ENCODE measurements at regions not wholly inside any gene's neighbourhood (a gene's known extent, or its start where the extent isn't known, plus 50 kb on each side); places are given as distances from the start of the nearest gene placed in this dataset.

DNA sequence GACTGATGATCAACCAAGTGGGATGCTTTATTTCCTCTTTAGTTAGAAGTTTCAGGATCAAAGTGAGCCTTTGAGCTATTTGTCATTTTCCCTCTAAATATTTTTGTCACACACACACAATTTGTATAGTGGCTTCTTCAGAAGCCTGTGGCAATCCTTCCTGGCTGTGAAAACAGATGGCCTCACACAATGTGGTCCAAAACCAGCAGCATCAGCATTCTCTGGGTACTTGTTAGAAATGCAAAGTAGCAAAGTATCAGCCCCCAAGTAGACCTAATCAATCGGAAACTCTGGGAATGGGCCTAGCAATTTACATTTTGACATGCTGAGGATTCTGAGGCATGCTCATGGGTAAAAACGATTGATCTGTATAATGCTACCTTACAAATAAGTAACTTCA, 115.9 kb downstream of the PAX1 start (continued):
- no peak for TF ChIP-seq ZBTB33 (CRISPR knock-in tag; IDR thresholded peaks at IDR 0.05)
- no peak for TF ChIP-seq NEUROD1 (IDR thresholded peaks at IDR 0.05; ENCODE audit: borderline replicate concordance, low read depth, low read length, partially characterized antibody)

- DNase-seq (ENCODE audit: extremely low read depth in 1 of 4, low spot score in 3 of 4) (no peak), FAIRE-seq (no peak), ATAC-seq (no peak)
- no peak overlapping the region for H3K4me2 ChIP-seq (ENCODE audit: insufficient read depth, low read length)
- no peaks in the 10 kb centered on the region for H3K79me2 ChIP-seq (ENCODE audit: control insufficient read depth, insufficient read depth, low read length)
- ChIA-PET CTCF (ENCODE audit: low intra/inter-chr PET ratio) (no interaction called here), POLR2A (no interaction called here)
- H4K20me1 ChIP-seq (replicated peaks; ENCODE audit: control insufficient read depth, insufficient read depth, low read length): no peaks in the 10 kb centered on the region
- H3K9me3 ChIP-seq (replicated peaks; ENCODE audit: control insufficient read depth, insufficient read depth, low read depth, low read length): no peaks in the 10 kb centered on the region
- no peaks in the 10 kb centered on the region for H3K9me1 ChIP-seq (ENCODE audit: control insufficient read depth, insufficient read depth, low read length)
- no peak overlapping the region for H3K27ac ChIP-seq (ENCODE audit: extremely low read depth, low read depth, low read length)
- no peaks in the 10 kb centered on the region for H3K36me3 ChIP-seq (ENCODE audit: control insufficient read depth, insufficient read depth, low read length)
- in situ Hi-C loops (cut with MboI) (no loop called here), intact Hi-C loops (cut with micrococcal nuclease) (no loop called here)
- H3K27me3 ChIP-seq (ENCODE audit: control insufficient read depth in 2 of 2, insufficient read depth in 2 of 2, low read length in 2 of 2): no peaks in the 10 kb centered on the region
- H3K9ac ChIP-seq (ENCODE audit: insufficient read depth in 1 of 2, low read depth in 2 of 2, low read length in 2 of 2): no peak overlapping the region
- TF ChIP-seq CREB3 (tag; conservative IDR thresholded peaks at IDR 0.05; ENCODE audit: low read depth) (no peak), CEBPG (CRISPR knock-in tag; IDR thresholded peaks at IDR 0.05) (no peak), CEBPG (tag; conservative IDR thresholded peaks at IDR 0.05 in 1 of 2, IDR thresholded peaks at IDR 0.05 in 1 of 2) (no peak), KDM2B (CRISPR knock-in tag; IDR thresholded peaks at IDR 0.05) (no peak), YBX1 (IDR thresholded peaks at IDR 0.05) (no peak)
- WGBS (ENCODE audit: insufficient coverage, low coverage, missing lambda C conversion rate): 0% methylated on average over 6 of the region's 6 CpGs
- H2AFZ ChIP-seq (ENCODE audit: low read depth, low read length): no peak overlapping the region
- no peak overlapping the region for H3K4me3 ChIP-seq
- BruUV-seq (replicated peaks): no TSS peak
- no peaks in the 10 kb centered on the region for H3K4me1 ChIP-seq (replicated peaks in 1 of 2; ENCODE audit: control insufficient read depth in 2 of 2, insufficient read depth in 2 of 2, low read length in 2 of 2)
Measured at GRCh38 chr20:21820688-21821087, 115.2 kb downstream of the PAX1 start.

Measured in K562 (cell line).